ENCODE measurements at regions not wholly inside any gene's neighbourhood (a gene's known extent, or its start where the extent isn't known, plus 50 kb on each side); places are given as distances from the start of the nearest gene placed in this dataset.
A peak's percentile ranks its signal among the peaks of the same experiment; 100 is the strongest.
"Not testable (repeated sequence)": the region's sequence is repeated elsewhere in the genome, so short reads cannot be mapped to it uniquely, and the experiment has no call there.

DNA sequence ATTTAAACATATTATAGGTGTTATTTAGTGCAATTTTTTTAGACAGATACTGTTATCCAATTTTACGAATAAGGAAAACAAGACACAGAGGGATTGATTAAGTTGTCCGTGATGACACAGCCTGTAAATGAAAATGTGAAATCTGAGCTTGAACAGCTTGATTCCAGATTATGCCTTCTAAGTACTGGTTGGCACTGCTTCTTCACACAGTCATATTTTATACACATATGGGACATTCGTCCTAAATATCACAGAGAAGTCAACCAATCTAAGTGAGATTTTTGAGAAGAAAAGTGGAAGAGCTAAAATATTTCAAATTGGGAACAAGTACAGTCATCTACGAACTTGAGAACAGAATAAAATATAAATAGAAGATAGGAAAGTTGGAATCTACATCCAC lies 756.3 kb downstream of the BCKDHB start:
- no peak for DNase-seq

DNA sequence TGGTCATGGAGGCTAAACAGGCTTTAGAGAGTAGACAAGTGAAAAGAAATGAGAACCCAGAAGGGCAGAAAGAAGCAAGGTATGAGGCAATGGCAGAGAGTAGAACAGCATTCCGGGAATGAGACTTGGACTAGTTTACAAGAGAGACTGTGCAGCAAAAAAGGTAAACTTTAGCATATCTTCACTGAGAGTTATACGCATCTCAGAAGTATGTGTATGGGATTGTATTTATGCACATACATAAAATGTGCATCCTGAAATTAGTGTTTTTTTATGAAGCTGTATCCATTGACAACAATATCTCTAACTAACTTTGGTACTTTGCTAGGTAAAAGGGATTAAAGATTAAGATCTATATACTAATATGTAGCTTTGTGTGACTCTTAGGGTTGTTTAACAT lies 753.6 kb downstream of the BCKDHB start:
- no peak for DNase-seq

DNA sequence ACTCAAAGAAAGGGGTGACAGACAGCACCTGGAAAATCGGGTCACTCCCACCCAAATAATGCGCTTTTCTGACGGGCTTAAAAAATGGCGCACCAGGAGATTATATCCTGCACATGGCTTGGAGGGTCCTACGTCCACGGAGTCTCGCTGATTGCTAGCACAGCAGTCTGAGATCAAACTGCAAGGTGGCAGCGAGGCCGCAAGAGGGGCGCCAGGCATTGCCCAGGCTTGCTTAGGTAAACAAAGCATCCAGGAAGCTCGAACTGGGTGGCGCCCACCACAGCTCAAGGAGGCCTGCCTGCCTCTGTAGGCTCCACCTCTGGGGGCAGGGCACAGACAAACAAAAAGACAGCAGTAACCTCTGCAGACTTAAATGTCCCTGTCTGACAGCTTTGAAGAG lies 741.5 kb downstream of the BCKDHB start:
- not testable (repeated sequence) for DNase-seq

DNA sequence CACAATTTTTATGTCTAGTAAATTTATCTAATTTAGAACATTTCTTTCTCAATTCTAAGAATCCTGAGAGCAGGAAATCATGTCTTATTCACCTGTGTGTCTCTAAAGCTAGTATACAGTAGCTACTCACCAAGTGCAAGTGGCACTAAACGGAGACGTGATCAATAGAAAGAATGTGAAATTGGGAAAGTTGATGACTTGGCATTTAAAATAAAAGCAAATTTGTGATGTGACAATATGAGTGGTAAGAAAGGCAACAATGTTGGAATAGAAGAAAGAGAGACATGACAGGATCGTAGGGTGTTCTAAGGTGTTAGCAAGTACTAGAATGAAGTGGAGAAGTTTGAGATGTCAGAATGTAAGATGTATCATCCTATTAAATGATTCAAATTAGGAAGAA lies 725.9 kb downstream of the BCKDHB start:
- DNase-seq: no peak

DNA sequence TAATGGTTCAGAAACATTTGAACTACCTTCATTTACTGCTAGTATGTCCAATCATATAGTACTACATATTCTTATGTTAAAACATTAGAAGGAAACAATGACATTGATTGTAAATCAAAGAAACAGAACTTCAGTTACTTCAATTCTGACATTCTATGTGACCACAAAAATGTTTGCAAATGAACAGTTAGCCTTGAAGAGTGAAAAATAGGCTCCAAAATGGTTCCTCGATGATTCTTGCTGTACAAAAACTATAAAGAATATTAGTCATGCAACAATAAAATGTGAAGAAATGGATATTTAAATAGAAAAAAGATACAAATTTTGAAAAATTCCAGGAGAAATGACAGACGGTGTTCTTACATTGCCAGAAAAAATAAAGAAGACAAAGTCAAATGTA lies 686.9 kb downstream of the BCKDHB start:
- no peak for DNase-seq

DNA sequence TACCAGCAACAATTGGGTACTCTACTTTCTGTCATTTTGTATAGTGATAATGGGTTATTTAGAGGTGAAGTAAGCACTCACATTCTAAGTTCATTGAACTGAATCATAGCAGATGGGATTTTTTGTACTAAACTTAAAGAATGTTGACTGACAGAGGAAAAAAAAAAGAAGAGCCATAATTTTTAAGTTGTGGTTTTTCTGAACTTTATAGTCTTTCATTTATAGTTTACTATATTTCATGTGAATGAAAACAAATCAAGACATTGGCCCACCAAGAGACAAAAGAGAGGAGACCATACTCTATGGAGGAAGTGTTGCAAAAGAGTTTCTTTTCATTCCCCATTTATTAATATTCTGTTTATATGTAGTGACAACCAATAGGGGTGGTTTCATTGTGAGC lies 685.7 kb downstream of the BCKDHB start:
- DNase-seq: no peak

DNA sequence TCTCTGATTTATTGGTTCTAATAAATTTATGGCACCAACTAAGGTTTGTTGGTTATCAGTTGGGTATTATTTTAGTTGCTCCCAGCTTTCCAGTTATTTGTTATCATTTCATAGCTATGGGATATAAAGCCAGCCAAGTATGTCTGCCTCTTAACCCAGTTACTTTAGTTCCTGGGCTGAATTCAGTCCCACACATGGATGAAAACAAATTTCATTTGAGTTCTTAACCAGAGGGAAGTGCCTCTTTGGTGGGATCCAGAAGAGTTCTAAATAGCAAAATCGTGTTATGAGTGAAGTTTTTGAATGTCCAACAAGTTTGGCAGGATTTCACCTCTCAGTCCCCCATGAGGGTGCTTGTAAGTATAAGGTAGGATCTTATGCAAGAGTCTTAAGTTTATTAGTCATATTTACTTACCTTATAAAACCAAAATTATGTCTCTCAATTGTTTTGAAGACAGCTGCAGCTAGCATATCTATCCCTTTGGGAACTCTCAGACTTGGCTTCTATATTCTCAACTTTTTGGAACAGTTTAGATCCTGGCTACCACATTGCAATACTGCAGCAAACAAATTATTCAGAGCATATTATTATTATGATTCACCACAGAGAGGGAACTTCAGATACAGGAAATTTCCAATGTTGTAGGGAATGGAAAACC lies 683.6 kb downstream of the BCKDHB start:
- no peak for DNase-seq

DNA sequence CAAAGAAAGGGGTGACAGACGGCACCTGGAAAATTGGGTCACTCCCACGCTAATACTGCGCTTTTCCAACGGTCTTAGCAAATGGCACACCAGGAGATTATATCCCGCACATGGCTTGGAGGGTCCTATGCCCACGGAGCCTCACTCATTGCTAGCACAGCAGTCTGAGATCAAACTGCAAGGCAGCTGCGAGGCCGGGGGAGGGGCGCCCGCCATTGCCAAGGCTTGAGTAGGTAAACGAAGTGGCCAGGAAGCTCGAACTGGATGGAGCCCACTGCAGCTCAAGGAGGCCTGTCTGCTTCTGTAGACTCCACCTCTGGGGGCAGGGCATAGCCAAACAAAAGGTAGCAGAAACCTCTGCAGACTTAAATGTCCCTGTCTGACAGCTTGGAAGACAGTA lies 676.8 kb downstream of the BCKDHB start:
- not testable (repeated sequence) for DNase-seq

DNA sequence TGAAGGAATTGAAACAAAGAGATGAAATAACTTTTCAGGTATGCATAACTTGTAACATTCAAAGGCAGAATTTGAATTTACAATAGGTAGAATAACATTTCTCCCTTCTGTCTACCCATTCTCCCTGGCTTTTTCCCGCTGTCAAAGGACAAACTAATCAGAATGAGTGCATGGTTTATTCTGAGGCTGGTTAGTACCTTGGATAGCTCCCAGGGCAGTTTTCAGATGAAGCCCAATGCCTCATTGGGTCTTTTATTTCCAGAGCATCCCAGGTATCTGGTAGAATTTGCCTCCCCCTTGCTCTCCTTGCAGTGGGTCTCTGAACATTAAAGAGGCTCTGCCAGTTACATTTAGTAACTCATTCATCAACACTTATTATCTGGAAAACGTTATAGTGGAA lies 665.5 kb downstream of the BCKDHB start:
- no peak for DNase-seq

DNA sequence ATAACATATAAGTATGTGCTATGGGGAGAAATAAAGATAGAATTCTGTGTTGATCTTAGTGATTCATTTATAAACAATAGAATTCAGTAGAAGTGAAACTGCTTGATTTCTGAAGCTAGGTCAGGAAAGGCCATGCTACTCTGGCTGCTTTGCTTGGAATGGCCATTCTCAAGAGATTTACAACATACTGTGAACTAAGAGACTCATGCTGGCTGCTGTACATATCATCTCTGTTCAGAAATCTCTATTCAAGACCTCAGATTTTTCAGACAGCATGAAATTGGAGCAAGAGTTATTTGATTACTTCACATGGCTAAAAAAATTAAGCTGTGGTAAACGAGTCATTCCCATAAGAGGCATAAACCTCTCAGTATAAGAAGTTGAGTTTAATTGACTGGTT lies 662.6 kb downstream of the BCKDHB start:
- no peak for DNase-seq

DNA sequence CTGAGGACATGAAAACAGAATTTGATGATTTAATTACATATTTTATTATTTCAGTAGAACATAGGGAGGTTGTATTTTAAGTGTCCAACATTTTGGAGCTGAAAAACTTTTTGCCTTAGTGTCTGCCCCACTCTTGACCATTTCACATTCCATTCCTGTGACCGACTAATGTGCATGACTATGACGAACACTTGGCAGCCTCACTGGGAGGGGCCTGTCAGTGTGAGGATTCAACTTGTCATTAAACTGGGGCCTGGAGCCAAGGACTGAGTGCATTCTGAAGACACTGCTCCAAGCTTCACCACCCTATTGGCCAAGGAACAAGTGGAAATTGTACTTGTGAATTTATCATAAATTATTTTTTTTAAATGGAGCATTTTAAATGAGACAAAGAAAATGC lies 661.3 kb downstream of the BCKDHB start:
- DNase-seq: no peak

DNA sequence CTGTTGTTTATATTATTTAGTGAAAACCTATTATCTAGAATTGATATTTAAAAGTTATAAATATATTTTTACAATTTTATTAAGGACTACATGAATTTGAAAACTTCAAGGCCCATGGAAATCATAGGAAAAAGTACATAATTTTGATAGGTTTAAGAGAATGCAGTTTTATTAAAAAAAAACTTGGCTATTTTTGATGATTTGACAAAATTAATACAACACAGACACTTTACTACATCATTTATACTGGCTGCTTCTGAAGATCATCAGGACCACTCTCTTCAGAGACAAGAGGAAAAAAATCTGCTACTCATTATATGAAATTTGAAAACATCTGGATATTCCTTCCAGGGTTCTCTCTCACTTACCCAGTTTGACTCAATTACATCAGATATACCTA lies 637.7 kb downstream of the BCKDHB start:
- DNase-seq: no peak

DNA sequence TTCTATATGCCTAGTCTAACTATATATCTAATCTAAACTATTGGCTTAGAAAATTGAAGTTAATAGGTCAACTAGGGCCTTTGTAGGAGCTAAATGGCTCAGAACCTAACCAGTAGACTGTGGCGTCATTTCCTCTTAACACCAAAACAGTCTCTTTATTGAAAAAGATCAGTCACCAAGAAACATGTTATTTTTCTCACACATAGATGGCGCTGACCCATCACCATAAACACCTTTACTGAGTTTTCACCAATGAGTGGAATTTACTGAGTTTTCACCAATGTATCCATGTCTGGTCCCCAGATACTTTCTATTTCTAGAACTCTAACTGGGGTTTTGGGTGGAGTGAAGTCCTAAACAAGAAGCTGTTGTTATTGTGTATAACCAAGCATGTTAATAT lies 636.0 kb downstream of the BCKDHB start:
- DNase-seq: peak in 1 of 5 experiments; percentile 3

DNA sequence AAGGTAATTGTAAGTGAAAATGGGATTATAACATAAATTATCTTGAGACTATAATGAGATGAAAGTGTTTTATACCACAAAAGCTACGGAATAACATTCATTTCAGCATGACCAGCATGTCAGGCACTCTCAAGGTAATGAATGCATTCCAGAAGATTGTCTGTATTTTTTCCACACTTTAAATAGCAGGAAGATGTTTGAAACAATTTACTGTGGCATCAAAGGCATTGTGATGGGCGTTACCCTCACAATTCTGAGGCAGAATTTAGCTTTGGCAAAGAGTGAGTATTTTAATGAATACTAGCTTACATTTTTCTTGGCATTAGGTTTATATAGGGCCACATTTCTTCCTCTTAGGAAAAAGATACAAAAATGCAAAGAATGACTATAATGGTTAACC lies 627.2 kb downstream of the BCKDHB start:
- no peak for DNase-seq

DNA sequence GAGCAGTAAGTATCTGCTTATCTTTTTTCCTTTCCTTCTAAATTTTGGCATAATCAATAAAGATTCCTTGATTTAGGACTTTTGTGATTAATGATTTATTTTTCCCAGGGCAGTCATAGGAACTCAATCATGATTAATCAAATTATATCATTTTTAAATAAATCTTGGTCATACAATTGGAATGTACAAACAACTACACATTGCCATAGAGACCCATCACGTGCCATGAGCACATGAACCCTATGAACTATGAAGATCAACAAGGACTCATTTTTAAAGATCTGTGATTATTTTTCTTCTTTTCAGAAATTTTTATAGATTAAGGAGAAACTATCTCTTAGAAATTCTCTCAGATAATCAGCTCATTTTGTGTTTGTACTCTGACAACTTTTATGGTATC lies 622.4 kb downstream of the BCKDHB start:
- no peak for DNase-seq

DNA sequence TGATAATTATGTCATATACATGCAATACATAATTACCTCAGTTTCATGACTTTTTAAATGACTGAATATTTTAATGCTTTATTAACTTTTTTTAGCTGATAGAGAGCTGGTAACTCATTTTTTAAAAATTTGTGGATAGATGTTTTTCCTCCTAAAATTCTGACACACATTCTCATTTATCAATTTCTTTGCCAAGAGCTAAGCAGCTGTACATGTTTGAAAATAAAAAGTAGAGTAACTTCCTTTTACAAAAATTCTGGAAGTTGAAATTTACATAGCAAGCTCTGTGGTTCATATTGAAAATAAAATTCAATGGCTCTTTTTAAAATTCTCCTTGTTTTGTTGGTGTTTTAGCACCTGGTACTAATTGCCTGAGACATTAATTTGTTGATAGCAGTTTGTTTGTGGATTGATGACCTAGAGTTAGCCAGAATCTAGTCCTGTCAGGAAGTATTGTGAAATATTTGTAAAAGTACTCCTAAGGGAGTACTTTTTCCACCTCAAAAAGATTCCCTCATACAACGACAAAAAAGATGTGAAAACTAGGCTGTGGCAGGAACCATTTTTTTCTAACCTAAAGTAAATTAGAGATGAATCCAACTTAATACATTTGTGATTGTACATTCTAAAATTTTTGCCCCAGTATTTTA lies 621.8 kb downstream of the BCKDHB start:
- no peak for DNase-seq

DNA sequence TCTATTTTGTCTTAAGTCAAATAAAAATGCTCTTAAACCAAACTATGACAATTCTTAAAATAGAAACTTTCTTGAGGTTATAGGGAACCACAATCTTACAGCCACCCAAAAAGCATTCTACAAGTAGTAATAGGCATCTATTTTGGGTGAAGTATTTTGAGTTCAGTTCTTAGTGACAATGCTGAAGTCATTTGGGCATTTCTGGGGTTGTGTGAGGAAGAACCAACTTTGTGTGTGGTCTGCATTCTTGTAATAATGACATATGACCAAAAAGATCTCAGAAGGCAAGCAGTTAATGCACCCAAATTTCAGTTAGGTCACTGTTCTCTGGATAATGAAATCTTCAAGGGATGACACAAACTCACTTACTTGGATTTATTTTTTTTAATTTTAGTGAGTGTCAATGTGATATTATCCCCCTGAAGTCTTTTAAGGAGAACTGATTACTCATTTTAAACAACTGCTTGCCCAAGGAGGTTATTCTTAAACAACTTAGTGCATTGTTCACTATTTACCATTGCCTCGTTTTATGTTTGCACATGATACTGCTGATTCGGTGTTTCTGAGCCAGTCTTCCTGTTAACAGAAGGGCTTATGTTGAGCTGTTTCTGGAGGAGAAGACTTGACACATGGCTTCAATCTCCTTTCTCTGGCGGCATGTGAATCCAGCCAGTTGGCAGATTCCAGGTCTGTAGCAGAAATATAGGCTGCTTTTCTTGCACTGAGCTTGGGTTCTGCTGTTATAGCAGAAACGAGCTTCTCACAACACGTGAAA lies 618.9 kb downstream of the BCKDHB start:
- DNase-seq: no peak

DNA sequence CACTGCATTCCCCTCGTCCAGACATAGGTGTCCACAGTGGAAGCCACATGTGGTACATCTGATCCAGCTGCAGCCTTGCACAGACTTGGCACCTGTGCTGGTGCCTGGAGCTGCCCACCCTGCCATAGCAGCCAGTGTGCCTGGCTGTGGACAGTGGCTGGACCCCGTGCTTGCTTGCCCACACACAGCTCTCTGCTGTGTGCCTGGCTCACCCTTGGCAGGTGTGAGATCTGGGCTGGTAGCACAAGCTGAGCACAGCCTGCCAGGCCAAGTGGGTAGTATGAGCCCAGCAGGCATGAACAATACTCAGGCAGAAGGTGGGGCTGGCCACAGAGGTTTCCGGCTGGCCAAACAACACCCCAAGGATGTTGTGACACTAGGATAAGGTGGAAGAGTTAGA lies 614.4 kb downstream of the BCKDHB start:
- DNase-seq: no peak

DNA sequence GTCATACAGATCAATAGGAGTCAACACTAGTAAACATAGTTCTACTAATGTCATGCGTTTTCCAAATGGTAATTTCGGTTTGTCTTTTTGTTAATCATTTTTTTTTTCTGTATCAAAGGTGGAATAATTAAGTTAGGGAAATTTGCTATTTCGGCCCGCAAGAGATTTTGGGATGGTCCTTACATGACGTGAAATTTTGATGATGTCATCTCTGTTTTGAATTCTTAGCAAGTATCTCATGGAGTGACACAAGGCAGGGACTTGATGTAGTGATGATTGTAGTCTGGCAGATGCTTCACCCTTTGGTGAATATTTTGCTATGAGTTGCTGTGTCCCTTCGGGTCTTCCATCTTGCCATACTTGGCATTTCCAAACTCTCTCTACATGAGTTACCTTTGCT lies 608.0 kb downstream of the BCKDHB start:
- DNase-seq: no peak

DNA sequence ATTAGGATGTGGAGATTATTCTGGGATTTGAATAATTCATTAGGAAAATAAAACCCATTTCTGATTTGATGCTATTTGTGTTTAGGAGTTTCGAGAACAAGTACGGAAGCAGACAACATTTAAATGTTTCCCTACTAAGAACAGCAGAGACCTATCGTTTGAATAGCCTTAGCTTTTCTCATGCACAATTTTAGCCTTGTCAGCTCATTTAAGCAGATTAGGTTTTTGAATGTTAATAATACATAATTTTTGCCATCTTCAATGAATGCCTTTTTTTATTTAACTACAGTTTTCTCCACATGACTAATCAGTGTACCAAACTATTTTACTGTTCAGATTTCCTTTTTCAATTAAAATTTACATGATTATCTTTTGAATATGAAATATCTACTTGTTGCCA lies 592.0 kb downstream of the BCKDHB start:
- DNase-seq: no peak

DNA sequence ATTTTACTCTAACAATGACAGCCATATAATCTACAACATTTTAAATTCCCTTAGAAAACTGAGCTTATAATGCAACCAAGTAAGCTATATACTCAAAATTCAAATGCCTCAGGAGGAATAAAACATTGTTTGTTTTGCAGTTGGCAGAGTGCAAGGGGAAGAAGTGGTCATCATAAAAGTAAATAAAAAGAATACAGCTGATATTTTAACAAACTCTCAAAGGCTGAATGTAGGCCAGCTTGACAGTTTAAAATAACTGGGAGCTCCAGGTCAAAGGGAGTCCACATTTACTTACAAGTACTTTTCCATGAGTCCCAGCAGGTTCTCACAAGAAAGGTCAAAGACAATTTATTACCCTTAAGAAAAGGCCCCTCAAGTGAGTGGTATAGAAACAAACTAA lies 589.8 kb downstream of the BCKDHB start:
- DNase-seq: no peak

DNA sequence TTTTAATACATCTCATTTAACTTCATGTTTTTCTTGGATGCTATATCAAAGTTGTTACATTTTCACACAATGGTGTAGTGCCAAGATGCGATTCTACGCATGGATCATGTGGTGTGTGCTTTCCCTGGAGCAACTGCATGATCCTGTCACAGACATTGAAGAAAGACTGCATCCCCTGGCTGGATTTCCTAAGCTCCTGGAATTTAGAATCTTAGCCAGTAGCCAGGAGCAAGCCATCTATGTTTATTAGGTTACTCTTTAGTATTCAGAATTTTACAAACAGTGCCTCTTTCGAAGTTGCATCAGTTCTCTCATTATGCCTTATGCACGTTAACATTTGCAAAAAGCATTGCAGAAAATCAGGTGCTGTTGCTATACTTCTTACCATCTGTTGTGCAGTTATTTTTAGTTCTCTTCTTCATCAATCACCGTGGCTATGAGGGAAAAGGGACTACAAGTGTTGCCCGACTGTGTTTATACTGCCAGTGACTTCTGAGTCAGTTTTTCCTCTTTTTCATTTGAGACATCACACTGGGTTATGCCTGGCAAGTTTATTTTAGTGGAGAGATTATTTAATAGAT lies 584.2 kb downstream of the BCKDHB start:
- DNase-seq: no peak

DNA sequence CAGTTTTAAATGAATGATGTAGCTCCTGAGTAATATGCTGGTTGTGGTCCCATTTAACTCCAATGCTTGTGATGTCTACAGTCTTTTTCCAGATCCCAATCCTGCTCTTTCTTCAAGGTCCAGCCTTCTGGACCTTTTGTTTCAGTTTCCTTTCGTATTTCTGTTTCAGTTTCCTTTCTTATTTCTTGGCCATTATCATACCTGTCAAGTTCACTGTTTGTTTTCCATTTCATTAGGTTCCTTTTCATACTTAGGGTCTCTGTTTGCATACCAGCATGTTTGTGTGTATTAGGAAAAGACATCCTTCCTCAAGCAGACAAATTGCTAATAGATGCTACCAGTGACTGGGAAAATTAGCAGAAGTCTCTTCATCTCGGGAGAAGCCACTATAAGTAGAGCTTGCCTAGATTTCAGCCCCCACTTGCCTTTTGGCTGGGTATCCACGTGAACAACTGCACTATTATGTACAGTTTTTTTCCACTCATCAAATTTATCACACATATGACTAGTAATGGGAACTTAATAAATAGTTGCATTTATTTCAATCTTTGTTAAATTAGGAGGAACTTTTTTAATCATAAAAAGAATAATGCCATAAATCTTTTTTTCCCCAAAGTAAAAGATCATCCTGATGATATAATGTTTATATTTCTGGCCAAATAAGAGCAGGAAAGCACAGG lies 583.4 kb downstream of the BCKDHB start:
- DNase-seq: no peak
